ENCODE measurements at regions not wholly inside any gene's neighbourhood (a gene's known extent, or its start where the extent isn't known, plus 50 kb on each side); places are given as distances from the start of the nearest gene placed in this dataset.
"Not testable (repeated sequence)": the region's sequence is repeated elsewhere in the genome, so short reads cannot be mapped to it uniquely, and the experiment has no call there.

DNA sequence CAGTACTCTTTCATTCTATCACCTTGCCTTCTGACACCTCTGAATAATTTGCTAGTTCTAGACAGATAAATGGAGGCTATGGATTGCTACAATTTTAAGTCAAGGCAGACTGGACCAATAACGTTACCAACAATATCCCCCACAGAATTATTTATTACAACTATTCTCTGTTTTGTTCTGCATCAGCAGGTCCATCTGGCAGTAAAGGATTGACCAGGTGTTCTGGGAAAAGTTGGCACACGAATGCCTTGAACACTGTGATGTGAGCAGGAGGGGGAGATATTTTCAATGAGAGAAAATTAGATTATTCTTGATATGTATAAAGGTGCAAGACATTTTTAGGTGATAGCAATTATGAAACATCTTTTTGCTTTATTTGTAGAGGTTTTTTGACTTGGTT, 718.8 kb upstream of the TMPRSS15 start:
- DNase-seq: no peak

DNA sequence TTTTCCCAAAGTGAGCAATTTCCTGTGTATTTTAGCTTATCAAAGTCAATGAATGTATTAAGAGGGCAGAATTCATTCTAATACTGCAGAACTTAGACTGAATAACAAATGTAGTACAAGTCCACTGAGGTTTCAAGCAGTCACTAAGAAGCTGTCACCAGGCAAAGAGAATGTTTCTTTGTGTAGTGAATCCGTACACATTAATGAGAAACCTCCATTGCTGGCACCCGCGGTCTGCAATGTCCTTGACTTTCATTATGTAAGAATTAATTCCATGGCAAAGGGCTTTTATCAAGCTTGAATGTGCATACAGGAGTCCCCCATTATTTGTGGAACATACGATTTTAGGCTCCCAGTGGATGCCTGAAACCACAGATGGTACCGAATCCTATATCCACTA, 719.5 kb upstream of the TMPRSS15 start:
- peak; percentile 34 for DNase-seq

DNA sequence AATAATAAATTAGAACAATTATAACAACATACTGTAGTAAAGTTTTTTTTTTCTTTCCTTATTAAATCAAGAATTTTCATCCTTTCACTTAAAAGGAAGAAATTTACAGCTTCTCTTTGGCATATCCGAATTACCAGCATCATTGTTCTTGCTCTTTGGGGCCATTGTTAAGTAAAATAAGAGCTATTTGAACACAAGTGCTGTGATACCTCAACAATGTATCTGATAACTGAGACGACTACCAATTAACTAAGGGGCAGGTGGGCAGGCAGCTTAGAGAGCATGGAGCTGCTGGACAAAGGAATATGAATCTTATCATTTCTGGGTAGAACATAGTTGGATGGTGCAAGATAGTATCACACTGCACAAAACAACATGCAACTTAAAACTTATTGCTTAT, 719.9 kb upstream of the TMPRSS15 start:
- DNase-seq: peak; percentile 44

DNA sequence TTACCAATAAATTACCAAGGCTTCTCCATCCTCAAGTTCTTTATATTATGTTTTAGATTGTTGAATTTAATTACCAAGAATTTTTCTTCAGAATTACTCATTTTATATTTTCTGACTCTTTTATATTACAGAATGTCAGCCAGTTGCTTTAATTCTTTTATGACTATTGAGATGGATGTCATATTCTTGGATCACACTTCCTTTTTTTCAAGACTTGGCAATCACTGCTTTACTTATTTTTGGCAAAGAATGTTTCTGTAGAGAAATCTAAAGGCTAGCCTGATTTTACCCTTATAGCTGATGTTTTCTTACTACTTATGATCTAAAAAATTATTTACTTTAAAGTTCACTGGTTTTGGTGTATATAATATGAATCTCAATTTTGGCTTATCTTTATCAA, 721.1 kb upstream of the TMPRSS15 start:
- no peak for DNase-seq

DNA sequence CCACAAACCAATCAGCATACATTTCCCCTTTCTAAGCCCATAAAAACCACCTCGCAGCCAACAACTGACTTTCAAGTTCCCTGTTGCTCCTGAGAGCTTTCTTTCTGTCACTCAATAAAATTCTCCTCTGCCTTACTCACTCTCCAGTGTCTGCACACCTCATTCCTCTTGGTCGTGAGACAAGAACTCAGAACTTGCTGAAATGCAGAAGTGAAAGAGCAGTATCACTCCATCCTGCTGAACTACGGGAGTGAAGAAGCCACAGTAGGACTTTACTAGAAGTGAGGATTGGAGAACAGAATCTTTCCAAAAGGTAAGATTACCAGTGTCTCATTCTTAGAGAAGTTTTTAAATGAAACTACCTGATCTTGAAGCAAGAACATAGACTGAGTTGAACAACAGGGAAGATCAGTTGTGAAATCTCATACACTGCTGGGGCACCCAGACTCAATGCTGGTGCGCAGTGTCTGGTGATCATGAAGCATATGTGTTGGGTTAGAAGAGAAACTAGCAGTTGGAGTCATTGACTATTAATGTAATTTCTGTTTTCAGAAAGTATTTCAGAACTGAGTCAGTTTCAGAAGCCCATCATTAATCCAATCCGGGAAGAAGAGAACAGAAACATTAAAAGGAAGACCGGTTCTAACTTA, 726.9 kb upstream of the TMPRSS15 start:
- DNase-seq: no peak

DNA sequence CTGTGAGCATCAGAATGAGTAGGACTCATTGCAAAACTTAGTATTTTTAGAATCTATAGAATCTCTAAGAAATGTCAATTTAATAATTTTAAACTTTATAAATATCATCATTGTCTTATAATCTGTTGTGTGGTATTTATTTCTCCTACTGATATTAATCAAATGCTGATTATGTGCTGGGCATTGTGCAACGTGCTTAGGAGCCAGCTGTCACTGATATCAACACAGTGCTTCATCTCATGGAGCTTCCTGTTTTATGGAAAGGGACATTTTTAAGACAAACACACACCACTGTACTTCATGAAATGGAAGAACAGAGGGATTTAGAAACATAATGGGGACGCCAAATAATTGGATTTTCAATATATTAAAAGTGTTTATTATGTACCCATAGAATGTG, 737.9 kb upstream of the TMPRSS15 start:
- DNase-seq: no peak

DNA sequence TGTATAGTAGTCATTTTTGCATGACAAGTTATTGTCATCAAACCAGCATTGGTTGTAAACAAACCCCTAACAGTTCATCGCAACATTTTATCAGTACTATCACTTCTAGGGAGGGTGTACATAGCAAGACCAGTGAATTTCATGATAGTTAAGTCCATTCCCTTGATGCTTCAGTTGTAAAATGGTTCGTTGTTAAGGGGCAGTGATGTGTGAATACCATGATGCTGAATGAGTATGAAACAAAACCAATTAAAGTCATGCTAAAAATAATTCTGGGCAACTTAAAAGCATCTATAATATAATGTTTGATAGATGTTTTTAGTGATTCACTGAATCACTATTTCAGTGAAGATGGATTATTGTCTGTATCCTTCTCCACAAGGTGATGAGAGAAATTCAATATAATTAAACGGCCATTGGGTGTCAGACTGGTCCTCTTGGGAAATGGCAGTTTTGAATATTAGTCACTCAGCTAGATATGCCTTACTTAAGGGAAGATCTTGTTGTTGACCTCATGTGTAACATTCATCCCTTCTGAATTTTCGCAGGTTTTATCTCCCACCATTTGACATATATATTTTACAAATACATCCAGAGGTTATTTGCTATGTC, 742.2 kb upstream of the TMPRSS15 start:
- no peak for DNase-seq

DNA sequence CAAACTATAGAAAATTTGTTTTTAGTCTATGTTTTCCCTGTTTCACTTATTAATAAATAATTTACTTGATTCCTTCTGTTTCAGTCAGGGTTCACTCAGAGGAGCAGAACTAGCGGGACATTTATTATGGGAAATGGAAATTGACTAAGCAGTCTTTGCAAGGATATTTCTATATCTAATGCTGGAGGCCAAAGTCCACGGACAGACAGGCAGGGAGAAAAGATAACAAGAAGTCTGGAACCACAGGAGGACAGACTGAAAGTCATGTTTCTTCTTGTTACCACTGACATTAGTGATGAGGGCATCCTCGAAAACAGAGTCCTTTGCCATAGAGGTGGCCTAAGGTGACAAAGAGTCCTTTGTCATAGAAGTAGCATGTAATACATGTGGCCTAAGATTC, 744.5 kb upstream of the TMPRSS15 start:
- no peak for DNase-seq

DNA sequence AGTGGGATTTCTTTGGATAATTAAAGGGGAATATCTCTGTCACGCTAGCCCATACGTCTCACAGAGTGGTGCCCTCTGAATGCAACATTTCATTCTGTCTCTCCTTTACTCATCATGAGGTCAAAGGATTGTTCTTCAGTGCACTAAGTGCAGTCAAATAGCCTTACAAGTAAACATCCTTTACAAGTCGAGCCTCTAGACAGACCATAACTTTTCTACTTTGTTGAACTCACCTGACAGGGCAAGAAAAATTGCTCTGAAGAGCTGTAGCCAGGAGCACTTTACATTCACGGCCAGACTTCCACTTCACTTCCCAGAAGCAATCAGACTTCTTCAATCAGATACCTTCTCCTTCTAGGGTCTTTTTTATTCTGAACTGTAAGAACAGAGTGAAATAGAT, 768.0 kb upstream of the TMPRSS15 start:
- DNase-seq: no peak

DNA sequence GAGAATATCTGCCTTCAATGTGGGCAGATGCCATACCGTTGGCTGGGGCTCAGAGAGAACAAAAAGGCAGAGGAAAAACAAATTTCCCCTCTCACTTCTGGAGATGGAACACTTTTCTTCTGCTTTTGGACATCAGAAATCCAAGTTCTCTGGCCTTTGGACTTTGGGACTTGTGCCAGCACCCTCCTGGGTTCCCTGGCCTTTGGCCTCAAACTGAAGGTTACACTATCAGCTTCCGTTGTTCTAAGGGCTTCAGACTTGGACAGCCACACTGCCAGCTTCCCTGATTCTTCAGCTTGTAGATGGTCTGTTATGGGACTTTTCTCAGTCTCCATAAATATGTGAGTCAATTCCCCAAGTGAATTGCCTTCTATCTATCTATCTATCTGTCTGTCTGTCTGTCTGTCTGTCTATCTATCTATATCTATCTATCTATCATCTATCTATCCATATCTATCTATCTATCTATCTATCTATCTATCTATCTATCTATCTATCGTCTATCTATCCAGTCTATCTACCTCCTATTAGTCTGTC, 778.1 kb upstream of the TMPRSS15 start:
- no peak for DNase-seq

DNA sequence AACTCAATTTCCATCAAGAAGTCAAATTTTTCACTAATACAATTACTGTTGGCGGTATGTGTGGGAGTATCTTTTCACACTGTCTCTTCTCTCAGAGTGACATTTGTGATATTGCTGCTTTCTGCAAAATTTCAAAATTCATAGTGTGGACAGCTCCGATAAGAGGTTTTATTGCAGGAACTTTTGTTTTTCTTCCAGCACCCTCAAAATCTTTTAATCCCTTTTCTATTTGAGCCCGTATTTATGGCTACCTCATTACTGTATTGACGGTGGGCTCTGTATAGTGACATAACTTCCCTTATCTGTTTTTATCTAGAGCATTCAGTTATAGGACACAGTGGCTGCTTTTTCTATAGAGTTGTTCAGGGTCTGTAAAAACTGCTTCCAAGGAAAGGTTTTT, 794.4 kb upstream of the TMPRSS15 start:
- no peak for DNase-seq

DNA sequence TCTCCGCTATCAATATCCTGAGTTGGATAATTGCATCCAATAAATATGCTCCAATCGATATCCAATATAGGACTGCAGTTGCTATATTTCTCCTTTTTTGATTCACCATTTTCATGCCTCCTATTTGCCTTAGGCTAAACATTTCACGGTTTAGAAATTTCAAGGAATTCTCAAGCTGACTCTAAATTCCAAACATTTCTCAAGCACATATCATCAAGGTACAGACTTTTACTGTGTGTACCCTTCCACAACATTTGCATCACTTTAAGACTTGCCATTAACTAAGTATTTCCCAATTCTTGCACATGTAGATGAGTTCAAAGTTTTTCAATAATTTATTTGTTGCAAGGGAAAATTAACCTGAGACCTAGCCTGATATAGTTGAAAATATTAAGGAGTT, 795.2 kb upstream of the TMPRSS15 start:
- DNase-seq: no peak

DNA sequence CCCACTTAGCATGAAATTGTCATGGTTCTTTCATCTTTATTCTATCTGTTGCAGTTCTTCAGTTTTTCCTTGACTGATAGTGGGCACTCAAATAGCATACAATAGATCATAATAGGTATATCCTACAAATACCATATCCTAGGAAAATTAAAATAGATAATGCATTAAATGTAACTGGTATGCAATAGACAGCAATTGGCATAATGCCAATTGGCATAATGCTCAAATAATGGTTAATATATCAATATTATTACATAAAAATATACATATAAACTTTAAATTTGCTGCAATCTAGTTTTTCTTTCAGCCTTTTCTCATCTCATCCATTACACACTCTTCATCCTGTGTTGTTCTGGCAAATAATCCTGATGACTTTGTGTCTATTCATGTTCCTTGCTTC, 814.6 kb upstream of the TMPRSS15 start:
- DNase-seq: no peak

DNA sequence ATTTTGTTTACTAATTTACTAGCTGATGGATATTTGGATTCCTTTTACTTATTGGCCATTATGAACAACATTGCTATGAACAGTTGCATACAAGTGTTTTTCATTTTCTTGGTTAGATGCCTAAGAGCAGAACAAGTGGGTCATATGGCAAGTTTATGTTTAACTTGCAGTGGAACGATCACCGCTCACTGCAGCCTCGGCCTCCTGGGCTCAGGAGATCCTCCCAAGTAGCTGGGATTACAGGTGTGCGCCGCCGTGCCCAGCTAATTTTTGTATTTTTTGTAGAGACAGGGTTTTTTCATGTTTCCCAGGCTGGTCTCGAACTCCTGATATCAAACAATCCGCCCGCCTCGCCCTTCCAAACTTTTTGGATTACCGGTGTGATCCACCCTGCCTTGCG, 820.5 kb upstream of the TMPRSS15 start:
- DNase-seq: no peak

DNA sequence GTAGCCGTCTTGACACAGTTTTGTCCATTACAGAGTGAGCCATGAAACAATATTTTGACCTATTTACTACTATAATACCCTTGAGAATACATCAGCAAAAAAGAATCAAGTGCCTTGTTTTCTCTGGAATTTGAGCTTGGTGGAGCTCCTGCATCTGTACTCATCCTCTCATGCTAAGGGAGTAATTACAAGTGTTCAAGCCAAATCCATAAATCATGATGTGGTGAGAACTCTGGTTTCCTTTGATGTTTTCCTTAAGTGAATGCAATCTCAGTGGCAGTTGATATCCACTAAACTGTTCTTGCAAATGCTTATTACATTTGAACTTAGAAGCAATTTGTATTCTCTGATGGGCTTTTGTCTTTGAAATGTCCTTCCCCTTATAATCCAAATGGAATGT, 824.6 kb upstream of the TMPRSS15 start:
- DNase-seq: no peak

DNA sequence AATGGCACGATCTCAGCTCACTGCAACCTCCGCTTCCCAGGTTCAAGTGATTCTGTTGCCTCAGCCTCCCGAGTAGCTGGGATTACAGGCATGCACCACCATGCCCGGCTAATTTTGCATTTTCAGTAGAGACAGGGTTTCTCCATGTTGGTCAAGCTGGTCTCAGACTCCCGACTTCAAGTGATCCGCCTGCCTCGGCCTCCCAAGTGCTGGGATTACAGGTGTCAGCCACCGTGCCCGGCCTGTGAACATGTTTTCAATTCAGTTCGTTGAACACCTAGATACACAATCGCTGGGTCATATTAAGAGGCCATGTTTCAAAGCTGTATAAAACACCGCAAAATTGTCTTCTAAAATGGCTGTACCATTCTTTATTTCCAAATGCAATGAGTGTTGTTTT, 830.3 kb upstream of the TMPRSS15 start:
- DNase-seq: not testable (repeated sequence)

DNA sequence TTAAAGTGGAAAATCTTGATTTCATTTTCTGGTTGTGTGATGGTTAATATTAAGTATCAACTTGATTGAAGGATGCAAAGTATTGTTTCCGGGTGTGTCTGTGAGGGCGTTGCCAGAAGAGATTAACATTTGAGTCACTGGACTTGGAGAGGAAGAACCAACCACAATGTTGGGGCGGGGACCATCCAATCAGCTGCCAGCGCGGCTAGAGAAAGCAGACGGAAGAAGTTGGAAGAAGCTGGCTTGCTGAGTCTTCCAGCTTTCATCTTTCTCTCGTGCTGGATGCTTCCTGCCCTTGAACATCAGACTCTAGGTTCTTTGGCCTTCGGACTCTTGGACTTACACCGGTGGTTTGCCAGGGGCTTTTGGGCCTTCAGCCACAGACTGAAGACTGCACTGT, 832.6 kb upstream of the TMPRSS15 start:
- no peak for DNase-seq

DNA sequence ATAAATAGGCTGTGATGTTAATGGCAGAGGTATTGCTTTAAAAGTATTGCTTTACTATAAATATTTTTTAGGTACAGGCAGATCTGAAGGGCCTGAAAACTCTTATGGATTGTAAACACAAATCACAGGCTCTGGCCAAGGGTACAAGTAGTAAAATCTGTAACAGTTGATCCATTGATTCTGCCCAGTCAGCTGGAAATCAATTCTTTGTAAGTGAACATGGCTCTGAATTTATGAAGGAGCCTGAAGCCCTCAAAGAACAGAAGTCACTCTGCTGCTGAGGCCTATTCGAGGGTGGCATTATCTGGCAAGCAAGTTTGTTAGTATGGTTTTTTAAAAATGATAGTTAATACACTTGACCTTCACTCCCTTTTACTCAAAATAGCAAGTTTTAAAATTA, 834.0 kb upstream of the TMPRSS15 start:
- no peak for DNase-seq

DNA sequence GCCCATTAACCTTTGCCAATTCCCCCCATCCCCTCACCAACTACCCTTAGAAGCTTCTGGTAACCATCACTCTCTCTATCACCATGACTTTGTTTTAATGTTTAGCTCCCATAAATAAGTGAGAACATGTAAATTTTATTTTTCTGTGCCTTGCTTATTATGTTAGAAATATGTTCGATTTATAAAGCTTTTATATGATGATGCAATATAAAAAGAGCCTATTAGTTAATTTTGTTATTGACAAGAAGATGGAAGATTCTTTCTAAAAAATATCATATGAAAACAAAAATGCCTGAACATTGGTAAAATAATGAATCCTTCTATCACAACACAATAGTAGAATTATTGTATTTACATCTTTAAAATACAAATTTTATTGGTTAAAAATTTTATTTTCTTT, 836.1 kb upstream of the TMPRSS15 start:
- DNase-seq: no peak

DNA sequence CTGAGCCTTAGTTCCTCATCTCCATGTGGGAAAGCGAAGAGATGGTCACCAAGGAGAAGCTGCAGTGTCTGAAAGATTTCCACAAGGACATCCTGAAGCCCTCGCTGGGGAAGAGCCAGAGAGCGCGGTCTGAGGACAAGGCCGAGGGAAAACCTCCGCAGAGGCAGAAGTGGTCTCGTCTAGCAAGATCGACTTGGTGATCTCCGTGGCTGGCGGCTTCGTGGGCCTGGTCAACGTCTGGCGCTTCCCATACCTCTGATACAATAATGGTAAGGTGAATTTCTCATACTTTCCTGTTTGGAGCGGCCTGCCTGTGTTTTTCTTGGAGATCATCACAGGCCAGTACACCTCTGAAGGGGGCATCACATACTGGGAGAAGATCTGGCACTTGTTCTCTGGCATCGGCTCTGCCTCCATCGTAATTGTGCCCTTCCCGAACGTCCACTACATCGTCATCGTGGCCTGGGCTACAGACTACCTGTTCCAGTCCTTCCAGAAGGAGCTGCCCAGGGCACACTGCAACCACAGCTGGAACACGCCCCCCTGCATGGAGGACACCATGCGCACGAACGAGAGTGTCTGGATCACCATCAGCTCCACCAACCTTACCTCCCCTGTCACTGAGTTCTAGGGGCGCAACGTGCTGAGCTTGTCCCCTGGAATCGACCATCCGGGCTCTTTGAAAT, 841.1 kb upstream of the TMPRSS15 start:
- DNase-seq: no peak

DNA sequence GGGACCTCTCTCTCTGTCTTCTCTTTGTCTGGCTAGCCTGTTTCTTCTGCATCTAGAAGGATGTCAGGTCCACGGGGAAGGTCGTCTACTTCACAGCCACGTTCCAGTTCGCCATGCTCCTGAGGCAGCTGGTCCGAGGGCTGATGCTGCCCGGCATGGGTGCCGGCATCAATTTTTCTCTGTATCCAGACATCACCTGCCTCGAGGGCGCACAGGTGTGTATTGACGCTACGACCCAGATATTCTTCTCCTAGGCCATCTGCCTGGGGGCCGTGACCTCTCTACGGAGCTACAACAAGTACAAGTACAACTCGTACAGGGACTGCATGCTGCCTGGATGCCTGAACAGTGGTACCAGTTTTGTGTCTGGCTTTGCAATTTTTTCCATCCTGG, 841.6 kb upstream of the TMPRSS15 start:
- no peak for DNase-seq

DNA sequence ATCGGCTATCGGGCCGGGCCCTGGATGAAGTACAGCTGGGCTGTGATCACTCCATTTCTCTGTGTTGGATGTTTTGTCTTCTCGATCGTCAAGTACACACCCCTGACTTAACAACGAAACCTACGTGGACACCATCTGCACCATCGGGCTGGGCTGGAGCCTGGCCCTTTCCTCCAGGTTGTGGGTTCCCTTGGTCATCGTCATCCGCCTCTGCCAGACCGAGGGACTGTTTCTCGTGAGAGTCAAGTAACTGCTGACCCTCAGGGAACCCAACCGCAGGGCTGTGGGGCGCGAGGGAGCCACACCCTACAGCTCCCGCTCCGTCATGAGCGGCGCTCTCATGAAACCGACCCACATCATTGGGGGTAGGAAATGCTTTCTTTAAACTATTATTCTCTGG, 842.4 kb upstream of the TMPRSS15 start:
- DNase-seq: no peak

DNA sequence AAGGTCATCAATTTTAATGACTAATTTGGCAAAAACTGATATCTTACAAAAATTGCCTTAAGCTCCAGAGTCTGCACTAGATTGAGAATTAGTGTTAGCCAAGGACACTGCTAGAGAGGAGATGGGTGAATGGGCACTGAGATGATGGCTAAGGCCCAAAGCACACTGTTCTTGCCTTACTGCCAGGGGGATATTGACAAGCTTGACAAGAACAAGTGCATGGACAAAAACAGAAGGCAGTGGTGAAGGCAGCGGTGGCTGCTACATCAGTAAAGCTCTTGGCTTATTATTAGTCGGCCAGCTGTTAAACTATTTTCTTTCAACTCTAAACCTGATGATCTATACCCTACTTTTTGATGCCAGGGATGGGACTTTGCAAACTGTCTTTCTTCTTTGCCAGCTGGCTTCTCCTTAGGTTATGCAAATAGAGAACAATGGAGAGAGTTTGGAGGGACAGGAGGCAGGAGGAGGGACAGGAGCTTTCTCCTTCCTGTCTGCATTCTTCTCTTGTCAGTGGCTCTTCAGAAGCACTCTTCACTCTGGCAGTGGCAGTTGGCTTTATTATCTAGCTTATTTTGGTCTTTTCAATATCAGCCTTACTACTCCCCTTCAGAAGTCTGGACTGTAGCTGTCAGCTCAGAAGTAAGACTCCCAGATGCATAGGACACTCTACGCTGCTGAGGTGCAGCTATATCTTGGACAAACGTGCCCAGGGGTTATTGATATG, 853.5 kb upstream of the TMPRSS15 start:
- DNase-seq: no peak

Measured in NCI-H748 treated with DMSO at 0.1 percent for 48 hours (cell line).